ENCODE measurements at regions not wholly inside any gene's neighbourhood (a gene's known extent, or its start where the extent isn't known, plus 50 kb on each side); places are given as distances from the start of the nearest gene placed in this dataset.

DNA sequence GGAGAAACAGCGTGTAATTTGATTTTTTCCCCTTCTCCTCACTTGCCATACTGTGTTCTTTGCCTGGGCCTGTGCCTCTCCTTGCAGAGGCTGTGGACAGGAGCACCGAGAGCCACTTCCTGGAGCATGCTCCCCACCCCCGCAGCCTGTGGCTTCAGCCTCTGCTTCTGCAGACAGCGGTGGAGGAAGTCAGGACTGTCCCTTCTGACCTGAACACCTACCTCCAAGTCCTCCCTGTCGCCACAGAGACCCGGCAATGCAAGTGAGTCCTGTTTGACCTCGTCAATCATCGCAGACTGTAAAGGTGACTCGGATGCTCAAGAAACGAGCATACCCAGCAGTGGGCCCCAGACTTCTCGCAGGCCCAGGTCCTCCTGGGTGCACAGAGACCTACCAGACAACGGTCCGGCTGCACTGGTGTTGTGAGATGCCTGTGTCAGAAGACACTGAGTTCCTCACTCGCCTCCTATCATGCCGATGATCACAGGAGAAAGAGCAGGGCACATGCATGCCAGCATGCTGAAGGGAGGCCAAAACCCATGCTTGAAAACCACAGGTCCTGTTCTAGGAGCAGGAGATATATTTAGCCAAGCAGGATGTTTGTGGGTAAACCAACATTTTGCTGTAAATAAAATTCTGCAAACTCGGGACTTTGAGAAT is 198.8 kb downstream of the AUH start:
- WGBS, 2 donors: 68 to 70% methylated on average over 8 to 15 of the region's 16 CpGs
- DNase-seq: no peak
- H3K36me3 ChIP-seq: no peaks in the 10 kb centered on the region
- intact Hi-C loops (cut with DNase I): no loop called here
- H3K4me1 ChIP-seq: peaks cover 14 to 58% (median 16%) of the 10 kb centered on the region in 3 donors
- peak overlapping the region in 3 of 4 donors; percentile 17 to 63 (median 53) for H3K27ac ChIP-seq
- no peaks in the 10 kb centered on the region for H3K27me3 ChIP-seq
- TF ChIP-seq, protein P1, sequence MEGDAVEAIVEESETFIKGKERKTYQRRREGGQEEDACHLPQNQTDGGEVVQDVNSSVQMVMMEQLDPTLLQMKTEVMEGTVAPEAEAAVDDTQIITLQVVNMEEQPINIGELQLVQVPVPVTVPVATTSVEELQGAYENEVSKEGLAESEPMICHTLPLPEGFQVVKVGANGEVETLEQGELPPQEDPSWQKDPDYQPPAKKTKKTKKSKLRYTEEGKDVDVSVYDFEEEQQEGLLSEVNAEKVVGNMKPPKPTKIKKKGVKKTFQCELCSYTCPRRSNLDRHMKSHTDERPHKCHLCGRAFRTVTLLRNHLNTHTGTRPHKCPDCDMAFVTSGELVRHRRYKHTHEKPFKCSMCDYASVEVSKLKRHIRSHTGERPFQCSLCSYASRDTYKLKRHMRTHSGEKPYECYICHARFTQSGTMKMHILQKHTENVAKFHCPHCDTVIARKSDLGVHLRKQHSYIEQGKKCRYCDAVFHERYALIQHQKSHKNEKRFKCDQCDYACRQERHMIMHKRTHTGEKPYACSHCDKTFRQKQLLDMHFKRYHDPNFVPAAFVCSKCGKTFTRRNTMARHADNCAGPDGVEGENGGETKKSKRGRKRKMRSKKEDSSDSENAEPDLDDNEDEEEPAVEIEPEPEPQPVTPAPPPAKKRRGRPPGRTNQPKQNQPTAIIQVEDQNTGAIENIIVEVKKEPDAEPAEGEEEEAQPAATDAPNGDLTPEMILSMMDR (IDR thresholded peaks at IDR 0.05): no peak
- peak in 1 of 4 donors; percentile 18 for TF ChIP-seq POLR2A (IDR thresholded peaks at IDR 0.05)
- H3K4me3 ChIP-seq: peak overlapping the region in 1 of 4 donors; percentile 8
- no peaks in the 10 kb centered on the region for H3K9me3 ChIP-seq

DNA sequence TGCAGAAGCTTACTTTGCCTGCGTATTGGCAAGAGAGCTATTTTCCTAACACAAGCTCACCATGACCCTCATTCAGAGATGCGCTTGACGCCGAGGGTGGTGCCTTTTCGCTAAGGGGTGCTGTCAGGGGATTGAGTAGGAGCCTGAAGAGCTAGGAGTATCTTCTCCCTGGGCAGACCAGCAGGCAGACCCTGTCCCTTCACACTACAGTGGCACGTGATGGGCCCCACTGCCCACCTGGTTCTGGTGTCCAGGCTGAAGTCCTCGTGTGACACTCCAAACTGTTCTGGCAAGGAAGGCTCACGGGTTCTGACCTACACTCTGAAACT is 198.3 kb downstream of the AUH start:
- H3K4me3 ChIP-seq: no peak overlapping the region
- no peaks in the 10 kb centered on the region for H3K36me3 ChIP-seq
- WGBS, 2 donors: 71 to 76% methylated on average over 6 of the region's 8 CpGs
- intact Hi-C loops (cut with DNase I): no loop called here
- DNase-seq: no peak
- H3K9me3 ChIP-seq: no peaks in the 10 kb centered on the region
- no peak for TF ChIP-seq POLR2A (IDR thresholded peaks at IDR 0.05)
- TF ChIP-seq, protein P1 (IDR thresholded peaks at IDR 0.05): no peak
- H3K27ac ChIP-seq: peak overlapping the region in 3 of 4 donors; percentile 17 to 63 (median 53)
- no peaks in the 10 kb centered on the region for H3K27me3 ChIP-seq
- H3K4me1 ChIP-seq: peaks cover 14 to 58% (median 16%) of the 10 kb centered on the region in 3 donors

DNA sequence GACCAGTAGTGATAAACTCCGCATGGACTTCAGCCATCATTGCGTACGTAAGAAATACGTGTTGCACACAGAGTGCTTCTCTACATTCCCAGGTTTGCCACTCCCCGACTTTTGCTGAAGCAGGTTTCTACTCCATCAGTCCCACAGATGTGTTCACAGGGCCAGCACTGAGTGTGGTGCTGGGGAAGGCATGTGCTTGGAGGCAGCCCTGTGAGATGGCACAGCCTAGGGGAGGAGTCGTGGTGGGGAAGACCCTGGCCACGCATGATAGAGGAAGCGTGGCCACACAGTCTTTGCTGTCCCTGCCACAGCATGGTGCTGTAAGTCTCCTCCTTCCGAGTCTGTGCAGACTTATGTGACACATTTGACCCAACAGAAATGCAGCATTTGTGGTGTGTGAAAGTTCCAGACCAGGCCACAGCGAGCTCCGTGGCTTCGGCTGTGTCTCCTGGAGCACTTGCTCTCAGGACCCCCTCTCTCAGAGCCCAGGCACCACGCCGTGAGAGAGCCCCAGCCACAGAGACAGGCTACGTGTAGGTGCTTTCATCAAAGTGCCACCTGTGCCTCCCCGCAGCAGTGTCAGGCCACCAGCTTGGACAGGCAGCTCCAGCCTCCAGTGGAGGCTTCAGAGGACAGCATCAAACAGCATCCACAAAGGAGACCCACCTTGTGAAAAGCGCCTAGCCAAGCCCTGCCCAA is 197.8 kb downstream of the AUH start:
- H3K27me3 ChIP-seq: no peaks in the 10 kb centered on the region
- no peak overlapping the region for H3K4me3 ChIP-seq
- H3K27ac ChIP-seq: peak overlapping the region in 3 of 4 donors; percentile 17 to 63 (median 53)
- H3K9me3 ChIP-seq: no peaks in the 10 kb centered on the region
- intact Hi-C loops (cut with DNase I): no loop called here
- no peak for DNase-seq
- 82 to 84% methylated on average over 10 of the region's 17 CpGs for WGBS, 2 donors
- TF ChIP-seq, protein P1 (IDR thresholded peaks at IDR 0.05): no peak
- no peak for TF ChIP-seq POLR2A (IDR thresholded peaks at IDR 0.05)
- peaks cover 14 to 58% (median 16%) of the 10 kb centered on the region in 3 donors for H3K4me1 ChIP-seq
- no peaks in the 10 kb centered on the region for H3K36me3 ChIP-seq

Measured in esophagus squamous epithelium (tissue), 5 donors.